Lower lobe of right lung (tissue), 2 donors: ENCODE measurements at regions not wholly inside any gene's neighbourhood (a gene's known extent, or its start where the extent isn't known, plus 50 kb on each side); places are given as distances from the start of the nearest gene placed in this dataset.

ENCODE experiments used
- ATAC-seq, 2 donors: fragments of 200-7000 bp; cut with Tn5 transposase; one replicate each; pipeline ENCODE4 v1.9.1; 2020 to 2022; ENCODE audit warnings: mild to moderate bottlenecking in 2 of 2, moderate library complexity in 2 of 2
- DNase-seq: peaks from one replicate; pipeline ENCODE4 v3.0.0-alpha.2; 2020
- H3K27ac ChIP-seq: fragments of 200-600 bp; one replicate; pipeline ENCODE4 v1.8.0; 2022
- H3K27me3 ChIP-seq: fragments of 200-600 bp; one replicate; pipeline ENCODE4 v1.8.0; 2022; ENCODE audit warnings: low read depth
- H3K36me3 ChIP-seq: fragments of 200-600 bp; one replicate; pipeline ENCODE4 v1.8.0; 2022; ENCODE audit warnings: mild to moderate bottlenecking
- H3K4me1 ChIP-seq: fragments of 200-600 bp; one replicate; pipeline ENCODE4 v1.8.0; 2022
- H3K4me3 ChIP-seq: fragments of 200-600 bp; one replicate; pipeline ENCODE4 v1.8.0; 2022; ENCODE audit warnings: mild to moderate bottlenecking
- H3K9me3 ChIP-seq: fragments of 200-600 bp; one replicate; pipeline ENCODE4 v1.8.0; 2022
- CTCF ChIP-seq: fragments of 200-600 bp; IDR thresholded peaks from one replicate; pipeline ENCODE4 v1.8.0; 2022; ENCODE audit warnings: antibody characterized with exemption, mild to moderate bottlenecking
- intact Hi-C: fragments of 100-400 bp; cut with DNase I; formaldehyde crosslinking; loops from one replicate; pipeline ENCODE4 v1.11.0; 2022
- donor health status: DM: no; HTN: yes; CAD: no; lungs with severe emphysema.

GRCh38 chr6:27132532-27133280, 114.8 kb upstream of the PRSS16 start:
- Histone ChIP-seq H3K9me3 (no peaks in the 10 kb centered on the region), H3K27me3 (no peaks in the 10 kb centered on the region), H3K27ac (peak overlapping the region; percentile 89), H3K36me3 (no peaks in the 10 kb centered on the region), H3K4me3 (peak overlapping the region; percentile 56), H3K4me1 (peaks cover 15% of the 10 kb centered on the region)
- DNase-seq (peak; percentile 78), ATAC-seq (peak; percentile 96 to 97)
- TF ChIP-seq CTCF: no peak
- intact Hi-C loops: no loop called here

GRCh38 chr6:27133281-27134227, 113.9 kb upstream of the PRSS16 start:
- peak overlapping the region; percentile 89 for H3K27ac ChIP-seq
- DNase-seq (peak; percentile 81), ATAC-seq (peak; percentile 43 to 48)
- intact Hi-C loops: no loop called here
- H3K9me3 ChIP-seq: no peaks in the 10 kb centered on the region
- H3K4me1 ChIP-seq: peaks cover 18% of the 10 kb centered on the region
- peaks cover 4% of the 10 kb centered on the region for H3K36me3 ChIP-seq
- no peak for TF ChIP-seq CTCF
- no peaks in the 10 kb centered on the region for H3K27me3 ChIP-seq
- H3K4me3 ChIP-seq: peak overlapping the region; percentile 56

GRCh38 chr6:27135087-27135657, 112.3 kb upstream of the PRSS16 start:
- Histone ChIP-seq H3K4me1 (peaks cover 22% of the 10 kb centered on the region), H3K36me3 (peaks cover 4% of the 10 kb centered on the region), H3K27ac (no peak overlapping the region), H3K27me3 (no peaks in the 10 kb centered on the region), H3K9me3 (no peaks in the 10 kb centered on the region), H3K4me3 (no peak overlapping the region)
- no peak for DNase-seq
- no peak for ATAC-seq
- intact Hi-C loops: no loop called here
- no peak for TF ChIP-seq CTCF

GRCh38 chr6:27136077-27136644, 111.3 kb upstream of the PRSS16 start:
- no peaks in the 10 kb centered on the region for H3K9me3 ChIP-seq
- intact Hi-C loops: no loop called here
- TF ChIP-seq CTCF: no peak
- ATAC-seq: no peak
- no peaks in the 10 kb centered on the region for H3K27me3 ChIP-seq
- no peak for DNase-seq
- peaks cover 4% of the 10 kb centered on the region for H3K36me3 ChIP-seq
- peaks cover 26% of the 10 kb centered on the region for H3K4me1 ChIP-seq
- no peak overlapping the region for H3K27ac ChIP-seq
- no peak overlapping the region for H3K4me3 ChIP-seq
